ENCODE measurements at regions not wholly inside any gene's neighbourhood (a gene's known extent, or its start where the extent isn't known, plus 50 kb on each side); places are given as distances from the start of the nearest gene placed in this dataset.

- in situ Hi-C loops (cut with MboI; ENCODE audit: low sequenced_read_pairs in 4 of 4), result no loop called here
- peaks cover 0 to 2% (median 0%) of the 10 kb centered on the region in 3 donors for H3K9me3 ChIP-seq
These were observed 536.3 kb downstream of the TBC1D4 start for GRCh38 chr13:74945637-74946036.

GRCh38 chr13:74931698-74932433 lies 550.1 kb downstream of the TBC1D4 start:
- Histone ChIP-seq H3K9me3 (no peaks in the 10 kb centered on the region), H3K4me1 (no peaks in the 10 kb centered on the region), H3K27ac (no peak overlapping the region), H3K27me3 (no peaks in the 10 kb centered on the region), H3K4me3 (no peak overlapping the region), H3K36me3 (no peaks in the 10 kb centered on the region)
- TF ChIP-seq CTCF (IDR thresholded peaks at IDR 0.05 in 4 of 5, conservative IDR thresholded peaks at IDR 0.05 in 1 of 5) (no peak), POLR2A (IDR thresholded peaks at IDR 0.05) (no peak)
- in situ Hi-C loops (cut with MboI; ENCODE audit: low sequenced_read_pairs in 4 of 4), result no loop called here
- no peak for ATAC-seq
- no peak for DNase-seq
- intact Hi-C loops (cut with DNase I; ENCODE audit: low total_unique reads), result no loop called here

More at GRCh38 chr13:74945637-74946036, 536.3 kb downstream of the TBC1D4 start:
- no peak for ATAC-seq
- H3K27me3 ChIP-seq, result no peaks in the 10 kb centered on the region
- no peak for DNase-seq
- H3K36me3 ChIP-seq, result no peaks in the 10 kb centered on the region
- H3K27ac ChIP-seq, result no peak overlapping the region
- H3K4me3 ChIP-seq, result no peak overlapping the region
- TF ChIP-seq POLR2A (IDR thresholded peaks at IDR 0.05), result no peak
- TF ChIP-seq CTCF (IDR thresholded peaks at IDR 0.05 in 4 of 5, conservative IDR thresholded peaks at IDR 0.05 in 1 of 5), result no peak
- intact Hi-C loops (cut with DNase I; ENCODE audit: low total_unique reads), result no loop called here
- no peaks in the 10 kb centered on the region for H3K4me1 ChIP-seq

GRCh38 chr13:74930402-74931165 lies 551.4 kb downstream of the TBC1D4 start:
- H3K9me3 ChIP-seq, result no peaks in the 10 kb centered on the region
- DNase-seq (no peak), ATAC-seq (no peak)
- H3K27me3 ChIP-seq, result no peaks in the 10 kb centered on the region
- no peaks in the 10 kb centered on the region for H3K36me3 ChIP-seq
- intact Hi-C loops (cut with DNase I; ENCODE audit: low total_unique reads), result no loop called here
- in situ Hi-C loops (cut with MboI; ENCODE audit: low sequenced_read_pairs in 4 of 4), result no loop called here
- no peaks in the 10 kb centered on the region for H3K4me1 ChIP-seq
- no peak overlapping the region for H3K27ac ChIP-seq
- H3K4me3 ChIP-seq, result no peak overlapping the region
- TF ChIP-seq POLR2A (IDR thresholded peaks at IDR 0.05) (no peak), CTCF (IDR thresholded peaks at IDR 0.05 in 4 of 5, conservative IDR thresholded peaks at IDR 0.05 in 1 of 5) (no peak)

GRCh38 chr13:74929436-74929835 lies 552.5 kb downstream of the TBC1D4 start:
- H3K9me3 ChIP-seq, result no peaks in the 10 kb centered on the region
- H3K4me1 ChIP-seq, result no peaks in the 10 kb centered on the region
- H3K27ac ChIP-seq, result no peak overlapping the region
- DNase-seq, result no peak
- in situ Hi-C loops (cut with MboI; ENCODE audit: low sequenced_read_pairs in 4 of 4) (no loop called here), intact Hi-C loops (cut with DNase I; ENCODE audit: low total_unique reads) (no loop called here)
- H3K27me3 ChIP-seq, result no peaks in the 10 kb centered on the region
- H3K4me3 ChIP-seq, result no peak overlapping the region
- TF ChIP-seq CTCF (IDR thresholded peaks at IDR 0.05 in 4 of 5, conservative IDR thresholded peaks at IDR 0.05 in 1 of 5) (no peak), POLR2A (IDR thresholded peaks at IDR 0.05) (no peak)
- no peak for ATAC-seq
- H3K36me3 ChIP-seq, result no peaks in the 10 kb centered on the region

Data from gastrocnemius medialis (tissue), 4 donors.